G401 (cell line): ENCODE measurements at regions not wholly inside any gene's neighbourhood (a gene's known extent, or its start where the extent isn't known, plus 50 kb on each side); places are given as distances from the start of the nearest gene placed in this dataset.

ENCODE experiments used
- DNase-seq: peaks from one replicate; pipeline ENCODE4 v3.0.0-alpha.2; 2015; ENCODE audit warnings: low spot score
- in situ Hi-C: cut with HindIII; loops from 2 replicates; pipeline ENCODE4 v1.10.0; 2016; ENCODE audit warnings: low sequenced_read_pairs, mixed read lengths

- DNase-seq: no peak
- in situ Hi-C loops: no loop called here
Observed at GRCh38 chrX:38882894-38883626, 81.8 kb downstream of the MID1IP1 start.

- no peak for DNase-seq
- in situ Hi-C loops: no loop called here
Observed at GRCh38 chrX:38886112-38886511, 84.9 kb downstream of the MID1IP1 start.

- DNase-seq: no peak
- in situ Hi-C loops: no loop called here
Observed at GRCh38 chrX:38887222-38887621, 86.0 kb downstream of the MID1IP1 start.

GRCh38 chrX:38890326-38890725, 89.1 kb downstream of the MID1IP1 start:
- DNase-seq: no peak
- in situ Hi-C loops: no loop called here

GRCh38 chrX:38890963-38891362, 89.7 kb downstream of the MID1IP1 start:
- in situ Hi-C loops: no loop called here
- DNase-seq: no peak

GRCh38 chrX:38891641-38892413, 90.6 kb downstream of the MID1IP1 start:
- no peak for DNase-seq
- in situ Hi-C loops: no loop called here

GRCh38 chrX:38893441-38893840, 92.2 kb downstream of the MID1IP1 start:
- in situ Hi-C loops: no loop called here
- no peak for DNase-seq

- DNase-seq: no peak
- in situ Hi-C loops: no loop called here
Observed at GRCh38 chrX:38895775-38896174, 94.5 kb downstream of the MID1IP1 start.

GRCh38 chrX:38896724-38897298, 95.6 kb downstream of the MID1IP1 start:
- in situ Hi-C loops: no loop called here
- no peak for DNase-seq

GRCh38 chrX:38898261-38898660, 97.0 kb downstream of the MID1IP1 start:
- in situ Hi-C loops: no loop called here

GRCh38 chrX:38899650-38900049, 98.4 kb downstream of the MID1IP1 start:
- in situ Hi-C loops: no loop called here
- no peak for DNase-seq

More at GRCh38 chrX:38898261-38898660, 97.0 kb downstream of the MID1IP1 start:
- DNase-seq: no peak

GRCh38 chrX:38900719-38901118, 99.5 kb downstream of the MID1IP1 start:
- no peak for DNase-seq
- in situ Hi-C loops: no loop called here

GRCh38 chrX:38902972-38903492, 101.8 kb downstream of the MID1IP1 start:
- no peak for DNase-seq
- in situ Hi-C loops: no loop called here

- in situ Hi-C loops: no loop called here
Observed at GRCh38 chrX:38916801-38917200, 115.5 kb downstream of the MID1IP1 start.

GRCh38 chrX:38917954-38918353, 116.7 kb downstream of the MID1IP1 start:
- in situ Hi-C loops: no loop called here
- DNase-seq: no peak

More at GRCh38 chrX:38916801-38917200, 115.5 kb downstream of the MID1IP1 start:
- no peak for DNase-seq

- no peak for DNase-seq
- in situ Hi-C loops: no loop called here
Observed at GRCh38 chrX:38919202-38919601, 117.9 kb downstream of the MID1IP1 start.

GRCh38 chrX:38919853-38920528, 118.7 kb downstream of the MID1IP1 start:
- DNase-seq: no peak
- in situ Hi-C loops: no loop called here

- in situ Hi-C loops: no loop called here
- no peak for DNase-seq
Observed at GRCh38 chrX:38923451-38923969, 122.3 kb downstream of the MID1IP1 start.

GRCh38 chrX:38927592-38927991, 126.3 kb downstream of the MID1IP1 start:
- in situ Hi-C loops: no loop called here
- DNase-seq: no peak
